SIG-M5 (cell line): ENCODE measurements at regions not wholly inside any gene's neighbourhood (a gene's known extent, or its start where the extent isn't known, plus 50 kb on each side); places are given as distances from the start of the nearest gene placed in this dataset.

Experiments used
- DNase-seq: peaks from one replicate; lab custom pipeline; 2025; lab: John Stamatoyannopoulos, UW

DNA sequence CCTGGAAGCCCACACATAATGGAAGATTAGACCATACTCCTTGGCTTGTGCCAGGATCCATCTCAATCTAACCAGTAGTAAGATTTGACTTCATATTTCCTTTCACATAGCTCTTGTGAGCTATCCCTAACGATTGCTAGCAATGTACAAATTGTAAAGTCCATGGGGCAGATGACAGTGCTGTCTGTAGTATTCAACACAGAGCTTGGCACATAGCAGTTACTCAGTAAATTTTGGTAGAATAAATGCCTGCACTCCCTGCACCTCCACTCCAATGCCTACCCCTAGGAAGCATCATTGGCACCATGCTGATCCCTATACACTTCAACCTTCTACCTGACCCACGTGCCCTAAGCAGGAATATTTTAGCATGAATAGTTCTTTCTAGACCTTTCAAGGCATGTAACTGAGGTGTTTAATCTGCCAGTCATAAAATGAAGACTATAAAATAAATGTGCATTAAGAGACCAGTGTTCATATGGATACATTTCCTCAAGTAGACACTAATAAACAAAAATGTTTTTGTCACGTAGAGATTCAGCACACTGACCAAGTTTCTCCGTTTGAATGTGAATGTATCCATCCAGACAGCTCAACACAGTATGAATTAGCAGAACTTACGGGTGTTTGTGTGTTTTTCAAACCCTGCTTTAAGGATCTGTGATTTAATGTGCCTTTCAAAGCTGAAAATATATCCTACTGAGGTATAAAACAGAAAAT, 98.8 kb downstream of the BMP4 start:
- DNase-seq: no peak

DNA sequence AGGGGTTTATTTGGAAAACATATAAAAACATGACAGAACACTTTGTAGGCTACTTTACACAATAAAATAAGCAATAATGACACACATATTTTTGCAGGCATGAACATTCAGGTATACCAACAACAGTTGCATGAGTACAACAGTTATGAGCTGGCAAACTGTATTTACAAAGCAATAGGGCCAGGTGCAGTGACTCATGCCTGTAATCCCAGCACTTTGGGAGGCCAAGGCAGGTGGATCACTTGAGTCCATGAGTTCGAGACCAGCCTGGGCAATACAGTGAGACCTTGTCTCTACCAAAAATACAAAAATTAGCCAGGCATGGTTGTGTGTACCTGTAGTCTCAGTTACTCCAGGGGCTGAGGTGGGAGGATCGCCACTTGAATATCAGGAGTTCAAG, 101.1 kb downstream of the BMP4 start:
- DNase-seq: no peak

DNA sequence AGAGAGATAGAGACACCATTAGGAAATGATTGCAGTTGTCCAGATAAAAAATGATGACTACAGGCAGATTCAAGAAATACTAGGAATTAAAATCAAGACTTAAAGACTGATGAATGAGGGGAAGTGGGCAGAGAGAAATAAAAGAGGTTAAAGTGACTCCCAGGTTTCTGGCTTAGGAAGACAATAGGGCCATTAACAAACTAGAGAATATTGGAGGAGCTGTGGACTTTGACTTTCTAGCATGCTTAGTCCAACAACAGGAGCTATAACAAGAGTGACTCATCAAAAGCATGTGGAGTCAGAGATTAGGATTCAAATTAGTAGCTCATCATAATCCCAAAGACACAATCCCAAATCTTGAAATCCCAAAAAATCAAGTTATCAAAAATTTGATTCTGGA, 101.5 kb downstream of the BMP4 start:
- DNase-seq: no peak

DNA sequence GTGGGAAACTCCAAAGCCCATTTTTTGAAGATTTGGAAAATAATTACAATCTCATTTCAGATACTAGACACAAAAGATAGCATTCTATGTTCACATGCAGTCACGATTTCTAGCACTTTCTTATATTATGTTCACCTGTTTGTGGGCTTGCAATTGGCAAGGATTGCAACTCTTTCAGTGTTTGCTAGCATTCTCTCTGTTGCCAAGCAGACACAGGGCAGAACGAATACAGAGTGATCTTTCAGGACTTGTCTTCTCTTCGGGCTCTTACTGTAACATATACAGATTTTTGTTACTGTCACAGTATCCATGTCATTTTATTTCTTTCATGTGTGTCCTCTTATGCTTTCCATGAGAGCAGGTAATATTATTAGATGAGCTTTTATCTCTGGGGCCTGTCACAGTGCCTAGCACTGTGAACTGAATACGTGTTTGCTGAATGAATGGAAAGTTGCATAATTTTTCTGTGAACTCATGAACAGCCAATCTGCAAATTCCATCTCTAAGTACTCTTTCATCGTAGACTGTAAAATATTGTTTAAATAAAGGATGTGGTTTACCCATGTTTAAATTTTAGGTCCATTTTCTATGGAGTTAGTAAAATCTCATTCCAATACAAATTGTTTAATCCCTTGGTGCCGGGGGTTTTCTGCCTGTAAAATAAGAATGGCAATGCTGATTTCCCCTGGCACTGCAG, 105.1 kb downstream of the BMP4 start:
- DNase-seq: no peak

DNA sequence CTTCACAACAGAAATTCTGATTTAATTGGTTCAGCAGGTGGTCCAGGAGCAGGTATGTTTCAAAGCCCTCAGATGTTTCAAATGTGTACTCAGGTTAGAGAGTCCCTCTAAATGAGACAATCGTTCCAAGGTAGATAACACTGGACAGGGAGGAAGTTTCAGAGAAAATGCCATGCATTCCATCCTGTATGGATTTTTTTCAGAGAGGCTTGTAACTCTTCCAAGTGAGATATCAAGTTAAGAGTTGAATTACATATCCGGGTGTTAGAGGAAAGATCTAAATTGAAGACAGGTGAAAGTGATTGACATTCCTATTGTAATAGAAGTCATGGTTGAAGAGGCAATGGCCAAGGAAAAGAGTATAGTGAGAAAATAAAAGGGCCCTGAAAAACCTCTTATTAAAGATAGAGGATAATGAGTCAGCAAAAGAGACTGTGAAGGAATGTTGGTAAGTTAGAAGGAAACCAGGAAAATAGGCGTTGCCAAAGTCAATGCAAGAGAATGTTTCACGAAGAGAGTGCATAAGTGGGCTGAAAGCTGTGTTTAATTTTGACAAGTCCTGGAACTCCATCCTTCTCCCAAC, 105.8 kb downstream of the BMP4 start:
- DNase-seq: no peak

DNA sequence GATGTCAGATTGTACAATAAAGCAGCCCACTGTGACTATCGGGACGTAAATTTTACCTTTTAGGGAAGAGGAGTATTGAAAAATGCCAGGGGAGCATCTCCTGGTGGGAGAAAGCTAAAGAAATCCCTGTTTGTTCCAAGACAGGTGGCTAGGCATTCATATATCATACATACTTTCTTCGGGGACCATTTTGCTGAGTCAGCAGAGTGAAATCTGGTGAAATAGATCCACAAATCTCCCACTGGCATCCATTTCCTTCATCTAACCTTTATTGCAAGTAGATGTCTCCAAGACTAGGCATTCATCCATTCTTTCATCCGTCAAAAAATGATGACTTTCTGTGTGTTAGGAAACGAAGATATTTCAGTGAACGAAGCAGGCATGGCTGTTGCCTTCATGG, 107.1 kb downstream of the BMP4 start:
- no peak for DNase-seq

DNA sequence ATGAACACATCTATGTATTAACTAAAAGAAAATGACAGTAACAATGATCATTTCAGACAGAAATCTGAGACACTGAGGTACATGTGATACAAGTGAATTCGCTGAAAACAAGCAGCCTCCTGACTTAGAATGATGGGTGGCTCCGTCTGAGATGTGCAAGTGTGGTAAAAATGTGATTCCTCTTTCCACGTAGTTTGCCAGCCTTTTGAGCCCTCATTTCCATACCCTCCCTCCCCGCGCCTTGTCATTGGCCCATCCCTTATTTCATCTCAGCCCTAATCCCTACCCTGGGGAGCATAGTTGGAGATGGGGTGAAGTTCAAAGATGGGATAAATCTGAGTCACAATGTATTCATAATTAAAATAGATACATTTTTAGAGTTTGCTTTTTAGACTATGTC, 107.8 kb downstream of the BMP4 start:
- DNase-seq: no peak

DNA sequence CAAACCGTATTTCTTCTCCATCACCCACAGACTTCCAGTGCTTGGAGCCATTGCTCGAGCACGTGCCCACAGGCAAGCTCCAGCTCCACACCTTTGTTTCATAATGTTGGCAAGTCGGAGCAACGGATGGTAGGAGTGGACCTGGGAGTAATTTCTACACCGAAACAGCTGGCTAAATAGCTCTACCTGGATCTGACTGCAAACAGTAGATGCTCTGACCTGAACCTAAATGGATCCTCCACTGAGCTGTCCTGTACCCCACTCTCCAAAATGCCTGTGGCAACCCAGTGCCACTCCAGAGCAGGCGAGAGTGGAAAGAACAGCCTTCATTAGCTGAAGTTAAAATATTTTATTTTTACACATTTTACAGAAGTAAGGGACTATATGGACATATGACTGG, 108.7 kb downstream of the BMP4 start:
- no peak for DNase-seq

DNA sequence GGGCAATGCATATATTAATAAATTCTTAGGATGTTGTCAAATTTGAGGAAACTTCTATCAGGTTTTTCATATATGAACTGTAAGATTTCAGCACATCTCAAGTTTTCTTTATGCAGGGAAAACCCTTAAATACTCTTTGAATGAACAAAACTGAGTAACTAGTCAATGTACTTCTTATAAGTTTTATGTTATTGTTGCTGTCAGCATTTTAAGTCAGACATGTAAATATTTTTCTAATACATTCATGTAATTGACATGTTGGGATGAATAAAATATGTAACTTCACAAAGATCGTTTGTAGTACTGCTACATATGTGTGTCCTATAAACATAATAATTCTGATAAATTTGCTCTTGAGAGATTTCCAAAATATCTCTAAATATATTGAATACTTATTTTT, 109.6 kb downstream of the BMP4 start:
- DNase-seq: no peak

DNA sequence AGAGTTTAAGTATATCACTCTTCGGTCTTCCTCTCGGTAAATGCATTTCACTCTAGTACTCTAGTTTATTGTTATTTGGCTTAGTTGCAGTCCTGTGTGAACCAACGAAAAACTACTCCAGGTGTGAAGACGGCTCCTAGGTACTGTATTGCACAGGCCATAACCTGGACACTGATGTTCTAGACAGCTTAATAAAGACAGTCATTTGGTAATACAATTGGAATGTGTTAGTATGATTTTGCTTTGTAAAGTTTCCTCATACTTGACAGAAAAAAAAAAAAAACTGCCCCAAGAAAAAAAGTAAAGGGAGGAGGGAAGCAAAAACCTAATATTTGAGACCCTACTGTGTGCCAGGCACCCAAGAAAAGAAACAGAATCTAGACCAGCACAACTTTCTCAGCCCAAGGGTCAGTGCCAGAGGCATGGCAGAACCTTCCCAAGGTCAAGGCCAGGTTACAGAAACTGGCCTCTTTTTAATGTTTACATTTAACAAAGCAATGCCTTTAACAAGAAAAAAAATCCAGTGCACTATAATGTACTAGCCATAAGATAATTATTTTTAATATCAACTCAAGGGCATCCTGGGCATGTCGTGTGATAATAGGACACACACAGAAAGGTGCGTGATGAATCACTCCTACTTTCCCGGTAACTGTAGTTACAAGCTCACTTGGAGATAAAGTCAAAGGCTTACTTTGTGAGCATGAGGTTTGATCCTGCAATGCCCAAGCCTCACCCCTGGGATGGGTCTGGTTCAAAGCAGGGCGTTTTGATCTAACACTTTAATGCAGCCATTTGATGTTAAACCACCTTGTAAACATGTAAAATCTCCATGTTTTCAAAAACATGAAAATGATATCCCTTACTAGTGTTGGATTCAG, 110.6 kb downstream of the BMP4 start:
- no peak for DNase-seq

DNA sequence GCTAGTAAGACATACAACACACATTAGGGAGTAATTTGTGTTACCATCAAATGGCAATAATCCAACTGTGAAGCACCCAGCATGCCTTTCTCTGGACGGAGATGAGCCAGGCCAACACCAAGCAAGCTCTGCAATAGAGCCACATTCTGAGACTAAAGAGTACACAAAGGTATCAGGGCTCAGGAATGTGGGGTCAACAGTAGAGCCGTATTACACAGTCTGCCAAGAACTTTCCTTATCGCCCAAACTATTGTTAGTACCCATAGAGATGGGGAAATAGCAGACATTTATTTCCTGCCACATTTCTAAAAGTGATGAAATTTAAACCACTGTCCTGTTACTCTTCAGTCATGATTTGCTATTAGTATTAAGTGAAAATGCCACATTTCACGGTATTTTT, 113.7 kb downstream of the BMP4 start:
- DNase-seq: no peak

DNA sequence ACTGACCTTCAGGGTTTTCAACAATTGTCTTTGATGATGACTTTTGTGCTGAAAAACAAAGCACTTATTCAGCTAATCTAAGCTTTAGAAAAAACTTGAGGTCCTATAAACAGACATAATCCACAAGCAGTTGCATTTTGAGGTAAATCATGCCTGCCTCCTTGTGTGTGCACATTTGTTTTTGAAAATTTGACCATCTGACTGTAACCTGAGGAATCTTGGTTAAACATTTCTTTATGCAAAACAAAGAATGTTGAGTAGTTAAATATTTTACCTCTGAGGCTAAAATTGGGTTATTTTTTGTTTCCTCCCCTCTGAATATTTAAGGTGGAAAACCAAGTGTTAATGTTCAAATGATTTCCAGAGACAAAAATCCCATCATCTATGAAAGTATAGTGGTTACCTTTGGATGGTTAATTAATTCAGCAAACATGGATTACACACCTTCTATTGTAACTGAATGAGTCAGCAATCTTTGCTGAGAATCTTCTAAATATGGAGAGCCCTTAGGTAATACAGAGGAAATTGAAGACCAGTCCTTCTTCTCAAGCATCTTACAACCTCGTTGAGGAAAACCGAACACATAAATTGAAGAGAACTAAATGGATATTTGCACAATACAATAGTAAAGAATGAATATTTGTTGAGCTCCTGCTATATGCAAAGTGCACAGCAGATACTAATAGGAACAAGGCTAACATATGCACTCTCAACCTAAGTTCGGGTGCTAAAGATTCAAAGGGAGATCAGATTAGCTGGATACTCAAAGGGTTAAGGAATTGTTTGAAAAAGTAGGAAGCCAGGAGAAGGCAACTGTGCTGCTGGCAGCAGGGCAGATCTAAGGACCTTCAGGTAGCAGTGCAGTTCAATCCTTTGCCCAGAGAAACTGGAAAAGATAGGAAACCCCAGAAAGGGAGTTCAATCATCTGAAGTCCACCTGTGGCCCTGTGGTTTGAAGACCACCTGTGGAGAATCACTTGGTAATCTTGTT, 115.2 kb downstream of the BMP4 start:
- no peak for DNase-seq

DNA sequence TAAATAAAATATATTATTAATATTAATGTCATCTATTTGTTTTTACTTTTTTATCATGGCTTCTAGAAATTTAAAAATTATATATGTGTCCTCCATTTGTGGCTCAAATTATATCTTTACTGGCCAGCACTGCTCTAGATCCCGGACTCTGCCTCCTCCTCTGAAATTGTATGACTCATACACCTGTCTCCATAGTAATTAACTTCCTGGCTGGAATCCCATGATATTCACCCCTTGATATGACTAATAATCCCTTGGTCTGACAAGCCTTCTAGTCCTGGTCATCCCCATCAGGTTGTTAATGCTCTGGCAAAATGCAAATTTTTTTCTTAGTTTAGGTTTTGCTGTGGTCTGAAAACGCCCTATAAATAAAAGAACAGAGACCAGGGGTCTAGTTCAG, 116.2 kb downstream of the BMP4 start:
- no peak for DNase-seq

DNA sequence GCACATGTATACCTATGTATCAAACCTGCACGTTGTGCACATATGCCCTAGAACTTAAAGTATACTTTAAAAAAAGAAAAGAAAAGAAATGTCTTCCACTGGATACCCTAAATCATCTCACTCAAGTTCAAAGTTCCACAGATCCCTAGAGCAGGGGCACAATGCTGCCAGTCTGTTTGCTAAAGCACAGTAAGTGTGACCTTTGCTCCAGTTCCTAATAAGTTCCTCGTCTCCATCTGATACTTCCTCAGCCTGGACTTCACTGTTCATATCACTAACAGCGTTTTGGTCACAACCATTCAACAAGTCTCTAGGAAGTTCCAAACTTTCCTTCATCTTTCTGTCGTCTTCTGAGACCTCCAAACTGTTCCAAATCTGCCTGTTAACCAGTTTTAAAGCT, 118.3 kb downstream of the BMP4 start:
- DNase-seq: no peak

DNA sequence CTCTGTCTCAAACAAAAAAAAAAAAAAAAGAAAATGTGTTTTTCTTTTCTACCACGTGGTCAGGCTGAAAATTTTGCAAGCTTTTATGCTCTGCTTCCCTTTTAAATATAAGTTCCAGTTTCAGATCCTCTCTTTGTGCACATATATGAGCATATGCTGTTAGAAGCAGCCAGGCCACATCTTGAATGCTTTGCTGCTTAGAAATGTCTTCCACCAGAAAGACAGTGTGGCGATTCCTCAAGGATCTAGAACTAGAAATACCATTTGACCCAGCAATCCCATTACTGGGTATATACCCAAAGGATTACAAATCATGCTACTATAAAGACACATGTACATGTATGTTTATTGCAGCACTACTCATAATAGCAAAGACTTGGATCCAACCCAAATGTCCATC, 119.0 kb downstream of the BMP4 start:
- DNase-seq: peak; percentile 23

DNA sequence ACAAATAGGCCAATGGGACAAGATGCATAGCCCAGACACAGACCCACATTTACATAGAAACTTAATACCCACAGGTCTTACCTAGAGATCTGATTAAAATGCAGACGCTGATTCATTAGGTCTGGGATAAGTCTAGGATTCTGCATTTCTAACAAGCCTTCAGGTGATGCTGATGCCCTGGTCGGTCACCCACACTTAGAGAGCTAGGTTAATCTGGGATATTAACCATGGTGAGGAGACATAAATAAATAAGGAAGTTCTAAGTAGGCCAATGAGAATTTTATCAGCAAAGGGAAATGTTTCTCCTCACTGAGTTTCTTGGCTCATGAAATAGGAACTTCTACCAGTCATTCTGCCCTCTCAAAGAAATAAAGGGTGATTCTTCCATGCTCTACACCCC, 120.1 kb downstream of the BMP4 start:
- no peak for DNase-seq

DNA sequence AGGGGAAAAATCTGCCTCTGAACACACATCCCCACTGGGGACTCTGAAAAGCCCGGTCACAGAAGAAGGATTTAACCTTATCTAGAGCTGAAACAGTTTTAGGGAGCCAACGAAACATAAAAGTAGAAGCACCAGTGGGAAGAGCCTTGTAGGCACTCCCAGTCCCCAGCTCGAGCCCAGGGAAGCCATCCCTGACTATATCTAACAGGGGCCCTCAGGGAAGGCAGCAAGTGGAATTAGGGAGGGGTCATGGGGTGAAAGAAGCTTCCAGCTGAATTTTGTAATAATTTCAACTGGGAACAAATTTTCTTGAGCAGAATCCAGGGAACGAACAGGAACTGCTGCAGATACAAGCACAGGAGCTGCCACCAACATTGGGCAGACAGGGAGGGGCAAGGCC, 127.8 kb downstream of the BMP4 start:
- no peak for DNase-seq

DNA sequence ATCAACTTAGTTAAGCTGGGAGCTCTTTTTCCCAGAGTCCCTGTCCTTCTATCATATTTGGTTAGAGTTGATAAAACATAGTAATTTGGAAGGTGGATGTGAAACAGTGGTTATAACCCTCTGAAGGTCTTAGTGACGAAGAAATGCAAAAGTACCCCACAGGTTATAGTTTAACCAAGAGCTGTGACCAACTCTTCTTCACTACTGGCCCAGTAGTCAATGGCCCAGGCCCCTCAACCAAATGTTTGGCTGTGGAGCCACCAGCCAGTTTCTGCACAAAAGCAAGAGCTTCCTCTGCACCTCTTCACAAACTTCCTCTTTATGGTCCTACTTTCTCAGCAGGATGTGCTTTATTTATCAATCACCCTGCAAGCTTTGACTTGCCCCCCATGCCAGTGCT, 132.6 kb downstream of the BMP4 start:
- DNase-seq: no peak

DNA sequence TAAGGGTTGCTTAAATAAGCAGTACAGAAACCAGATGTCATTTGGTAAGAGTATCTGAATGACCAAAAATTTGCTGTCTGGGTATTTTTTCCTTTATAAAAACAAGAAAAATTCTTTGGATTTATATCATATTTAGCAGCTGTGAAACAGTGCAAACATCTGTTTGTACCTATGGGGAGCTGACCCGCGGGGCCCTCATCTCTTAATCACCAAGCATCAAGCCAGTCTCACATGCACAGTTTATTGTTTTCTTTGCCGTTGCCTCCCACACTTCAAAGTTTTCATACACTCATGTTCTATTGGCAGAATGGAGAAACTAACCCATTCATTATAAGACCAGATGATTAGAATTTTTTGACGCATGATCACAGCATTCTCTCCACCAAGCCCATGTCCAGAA, 142.2 kb downstream of the BMP4 start:
- no peak for DNase-seq

DNA sequence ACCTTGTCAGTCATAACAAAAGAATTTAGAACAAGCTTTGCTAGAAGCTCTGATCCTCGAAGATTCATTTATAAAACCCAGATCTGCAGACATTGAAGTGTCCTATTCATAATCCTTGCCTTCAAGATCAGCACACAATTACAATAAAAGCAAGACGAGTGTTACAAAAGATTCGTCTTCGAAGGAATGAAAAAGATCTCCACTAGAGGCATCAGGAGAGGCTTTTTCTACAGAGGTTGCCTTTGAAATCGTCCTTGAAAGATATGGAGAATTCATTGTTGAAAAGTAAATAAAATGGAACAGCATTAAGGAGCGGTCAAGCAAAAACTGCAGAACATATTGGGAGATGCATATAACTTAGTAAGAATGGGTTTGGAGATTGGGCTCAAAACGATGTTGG, 146.4 kb downstream of the BMP4 start:
- no peak for DNase-seq

DNA sequence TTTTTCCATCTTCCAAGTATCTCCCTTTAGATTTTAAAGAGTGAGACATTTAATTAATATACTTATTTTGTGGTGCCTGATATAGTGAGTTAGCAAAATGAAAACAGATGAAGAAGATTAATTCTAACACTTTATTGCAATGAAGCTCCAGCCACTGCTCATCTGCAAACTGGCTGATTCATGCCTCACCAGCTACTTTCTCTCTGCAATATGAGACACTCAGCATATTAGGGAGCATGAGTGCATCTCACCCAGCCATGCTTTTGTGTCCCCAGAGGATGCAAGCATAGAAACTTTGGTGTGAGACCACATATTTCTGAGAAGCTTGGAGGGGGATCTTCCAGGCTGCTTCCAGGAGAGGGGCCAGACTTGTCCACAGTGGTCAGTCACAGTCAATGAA, 148.6 kb downstream of the BMP4 start:
- DNase-seq: no peak
